BE2C (cell line): ENCODE measurements at regions not wholly inside any gene's neighbourhood (a gene's known extent, or its start where the extent isn't known, plus 50 kb on each side); places are given as distances from the start of the nearest gene placed in this dataset.

Source experiments
- DNase-seq: peaks from one replicate; pipeline ENCODE4 v3.0.0-alpha.2; 2020
- H3K27me3 ChIP-seq: fragments of 250-450 bp; sonication (Bioruptor Pico); 2 replicates; pipeline ENCODE4 v1.5.1; 2020; ENCODE audit warnings: mild to moderate bottlenecking
- H3K36me3 ChIP-seq: fragments of 250-450 bp; sonication (Bioruptor Pico); 2 replicates; pipeline ENCODE4 v1.5.1; 2020; ENCODE audit warnings: mild to moderate bottlenecking
- H3K4me1 ChIP-seq: fragments of 250-450 bp; sonication (Bioruptor Pico); 2 replicates; pipeline ENCODE4 v1.5.1; 2020
- H3K4me3 ChIP-seq: 2 replicates; pipeline ENCODE4 v1.5.1; 2011; ENCODE audit warnings: low read depth, low read length
- H3K9me3 ChIP-seq: fragments of 250-450 bp; sonication (Bioruptor Pico); 2 replicates; pipeline ENCODE4 v1.5.1; 2020
- CTCF ChIP-seq: IDR thresholded peaks from 2 replicates; pipeline ENCODE4 v1.5.1; 2012; ENCODE audit warnings: mild to moderate bottlenecking, low read depth, low read length

DNA sequence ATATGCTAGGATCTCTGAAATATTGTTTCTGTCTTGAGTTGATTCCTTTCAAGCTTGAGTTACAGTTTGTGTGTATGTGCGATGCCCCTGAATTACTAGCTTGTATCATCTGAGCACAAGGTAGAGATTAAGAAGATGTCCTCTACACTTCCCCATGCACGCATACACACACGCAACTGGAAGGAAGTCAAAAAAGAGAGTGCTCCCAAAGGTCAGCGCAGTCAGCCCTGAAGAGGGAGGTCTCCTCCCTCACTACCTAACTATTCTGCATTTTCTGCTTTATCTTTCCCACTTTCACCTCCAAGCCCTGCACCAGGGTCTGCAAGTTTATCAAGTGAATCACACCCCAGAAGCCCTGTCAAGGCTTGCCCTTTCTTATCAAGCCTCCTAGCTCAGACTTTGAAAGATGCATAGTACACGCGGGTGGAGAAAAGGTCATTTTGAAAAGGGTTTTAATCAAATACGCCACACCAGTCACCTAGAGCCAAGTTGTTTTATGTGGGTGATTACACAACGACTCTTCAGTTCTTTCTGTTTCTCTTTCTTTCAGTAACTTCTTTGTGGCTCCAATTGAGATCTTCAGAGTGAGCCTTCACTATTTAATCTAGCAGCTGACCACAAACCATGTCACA, 127.7 kb downstream of the ASB9 start:
- no peak for TF ChIP-seq CTCF
- Histone ChIP-seq H3K27me3 (no peaks in the 10 kb centered on the region), H3K4me3 (no peak overlapping the region), H3K36me3 (no peaks in the 10 kb centered on the region), H3K9me3 (no peaks in the 10 kb centered on the region), H3K4me1 (no peaks in the 10 kb centered on the region)
- no peak for DNase-seq

DNA sequence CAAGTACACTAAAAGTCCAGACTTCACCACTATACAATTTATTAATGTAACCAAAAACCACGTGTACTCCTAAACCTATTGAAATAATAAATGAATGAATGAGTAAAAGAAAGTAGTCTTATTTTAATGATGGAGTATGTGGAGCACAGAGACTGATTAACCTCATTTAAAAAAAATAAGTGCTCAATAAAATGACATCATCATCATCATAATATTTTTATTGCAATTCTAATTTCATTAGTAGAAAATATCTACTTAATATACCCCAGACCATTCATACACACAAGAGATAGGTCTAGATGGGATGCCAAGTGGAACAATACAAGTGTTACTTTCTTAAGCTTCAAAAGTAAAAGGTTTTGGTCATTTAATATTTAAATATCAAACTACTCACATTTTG, 133.1 kb downstream of the ASB9 start:
- no peak for TF ChIP-seq CTCF
- Histone ChIP-seq H3K4me1 (no peaks in the 10 kb centered on the region), H3K27me3 (no peaks in the 10 kb centered on the region), H3K9me3 (no peaks in the 10 kb centered on the region), H3K36me3 (no peaks in the 10 kb centered on the region), H3K4me3 (no peak overlapping the region)
- no peak for DNase-seq

DNA sequence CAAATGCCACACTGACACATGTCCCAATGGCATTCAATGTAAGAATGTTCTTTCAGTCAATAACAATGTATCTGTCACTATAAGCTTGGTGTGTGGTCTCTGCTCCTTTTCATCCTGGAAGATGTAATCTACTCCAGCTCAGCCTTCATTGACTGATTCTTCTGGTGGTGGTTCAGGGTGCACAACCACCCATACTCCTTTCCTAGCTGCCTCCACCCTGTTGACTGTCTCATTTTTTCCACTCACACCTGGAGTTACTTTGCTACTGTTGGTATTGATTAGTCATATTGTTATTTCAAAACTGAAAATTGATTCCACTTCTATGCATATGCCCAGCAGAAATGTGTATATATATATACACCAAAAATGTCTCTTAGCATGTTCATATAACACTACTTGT, 140.5 kb downstream of the ASB9 start:
- no peaks in the 10 kb centered on the region for H3K9me3 ChIP-seq
- H3K36me3 ChIP-seq, result no peaks in the 10 kb centered on the region
- H3K4me1 ChIP-seq, result no peaks in the 10 kb centered on the region
- no peak for TF ChIP-seq CTCF
- H3K4me3 ChIP-seq, result no peak overlapping the region
- no peak for DNase-seq
- H3K27me3 ChIP-seq, result no peaks in the 10 kb centered on the region

- Histone ChIP-seq H3K4me1 (no peaks in the 10 kb centered on the region), H3K36me3 (no peaks in the 10 kb centered on the region), H3K27me3 (no peaks in the 10 kb centered on the region), H3K4me3 (no peak overlapping the region), H3K9me3 (no peaks in the 10 kb centered on the region)
- no peak for DNase-seq
- no peak for TF ChIP-seq CTCF
These were observed 141.0 kb downstream of the ASB9 start for GRCh38 chrX:15128861-15129260.

DNA sequence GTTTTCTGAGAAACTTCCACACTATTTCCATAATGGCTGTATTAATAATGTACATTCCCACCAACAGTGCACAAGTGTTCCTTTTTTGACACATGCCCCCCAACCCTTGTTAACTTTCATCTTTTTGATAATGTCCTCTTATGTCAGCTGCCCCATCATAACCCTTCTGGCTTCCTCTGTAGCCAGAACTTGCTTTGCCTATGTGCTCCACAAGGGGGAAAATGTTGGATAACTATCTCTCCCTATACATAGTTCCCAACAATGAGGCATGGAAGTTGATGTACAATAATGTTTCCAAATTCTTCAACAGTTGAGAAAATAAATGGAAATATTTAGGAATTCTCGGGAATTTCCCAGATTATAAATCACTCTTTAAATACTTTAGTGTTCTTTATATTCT, 142.9 kb downstream of the ASB9 start:
- TF ChIP-seq CTCF, result no peak; the same call in 1 of the 2 replicates
- no peaks in the 10 kb centered on the region for H3K27me3 ChIP-seq
- no peak for DNase-seq

GRCh38 chrX:15116900-15117299, 153.0 kb downstream of the ASB9 start:
- no peak for DNase-seq
- Histone ChIP-seq H3K27me3 (no peaks in the 10 kb centered on the region), H3K4me3 (no peak overlapping the region), H3K9me3 (no peaks in the 10 kb centered on the region), H3K36me3 (no peaks in the 10 kb centered on the region), H3K4me1 (no peaks in the 10 kb centered on the region)
- TF ChIP-seq CTCF, result no peak

More for the DNA sequence above, 142.9 kb downstream of the ASB9 start:
- no peak overlapping the region for H3K4me3 ChIP-seq
- H3K4me1 ChIP-seq, result no peaks in the 10 kb centered on the region
- no peaks in the 10 kb centered on the region for H3K9me3 ChIP-seq
- no peaks in the 10 kb centered on the region for H3K36me3 ChIP-seq
